Right cardiac atrium (tissue), 5 donors: ENCODE measurements at regions not wholly inside any gene's neighbourhood (a gene's known extent, or its start where the extent isn't known, plus 50 kb on each side); places are given as distances from the start of the nearest gene placed in this dataset.
"Not testable (repeated sequence)": the region's sequence is repeated elsewhere in the genome, so short reads cannot be mapped to it uniquely, and the experiment has no call there.

Source experiments
- ATAC-seq, 2 donors: fragments of 200-7000 bp; cut with Tn5 transposase; one replicate each; pipeline versions ENCODE4 v1.8.0 to v1.9.1; 2020; ENCODE audit warnings: moderate library complexity in 2 of 2, mild to moderate bottlenecking in 1 of 2
- DNase-seq, 3 donors: peaks; one replicate each; pipeline ENCODE4 v3.0.0-alpha.2; 2020
- H3K27ac ChIP-seq: one replicate; pipeline ENCODE4 v1.5.1; 2013; ENCODE audit warnings: mild to moderate bottlenecking, low read length, control low read depth, moderate library complexity
- H3K27me3 ChIP-seq: one replicate; pipeline ENCODE4 v1.6.1; 2013; ENCODE audit not compliant: control insufficient read depth, insufficient read depth
- H3K4me1 ChIP-seq: one replicate; pipeline ENCODE4 v1.6.1; 2013; ENCODE audit warnings: low read length; ENCODE audit not compliant: control insufficient read depth, insufficient read depth
- H3K4me3 ChIP-seq: one replicate; pipeline ENCODE4 v1.5.1; 2013; ENCODE audit warnings: low read length, control low read depth
- H3K9me3 ChIP-seq: one replicate; pipeline ENCODE4 v1.6.1; 2013; ENCODE audit warnings: low read length; ENCODE audit not compliant: control insufficient read depth
- WGBS: extraction: QIAGEN DNeasy Blood & Tissue Kit; methylation state at CpG from one replicate; pipeline ENCODE4 v1.1.7; 2013; 5-methylcytosine and 5-hydroxymethylcytosine counted together
- intact Hi-C, 4 donors: fragments of 100-400 bp; cut with DNase I; formaldehyde crosslinking; loops; one replicate each; pipeline versions ENCODE4 v1.11.0 to v1.14.0; 2022 to 2023
- donor health status: healthy with polysubstance abuse.
- donor health status: DM: no; HTN: yes; CAD: no.
- donor health status: DM: no; HTN: no; CAD: no.
- donor health status: DM: no; HTN: yes; CAD: no; lungs with severe emphysema.
- donor health status: DM: yes; HTN: yes; CAD: no.

GRCh38 chr18:42364766-42365165, 409.7 kb downstream of the PIK3C3 start:
- Histone ChIP-seq H3K4me3 (no peak overlapping the region), H3K9me3 (no peaks in the 10 kb centered on the region), H3K4me1 (no peaks in the 10 kb centered on the region), H3K27me3 (no peaks in the 10 kb centered on the region), H3K27ac (no peak overlapping the region)
- intact Hi-C loops: no loop called here
- DNase-seq (no peak), ATAC-seq (no peak)
- WGBS: 65% methylated on average over 1 of the region's 1 CpG

GRCh38 chr18:42365591-42365990, 410.6 kb downstream of the PIK3C3 start:
- no peak for ATAC-seq
- no peak for DNase-seq
- no peak overlapping the region for H3K4me3 ChIP-seq
- no peaks in the 10 kb centered on the region for H3K4me1 ChIP-seq
- intact Hi-C loops: no loop called here
- no peaks in the 10 kb centered on the region for H3K27me3 ChIP-seq
- no peak overlapping the region for H3K27ac ChIP-seq
- no peaks in the 10 kb centered on the region for H3K9me3 ChIP-seq
- 55% methylated on average over 1 of the region's 1 CpG for WGBS

DNA sequence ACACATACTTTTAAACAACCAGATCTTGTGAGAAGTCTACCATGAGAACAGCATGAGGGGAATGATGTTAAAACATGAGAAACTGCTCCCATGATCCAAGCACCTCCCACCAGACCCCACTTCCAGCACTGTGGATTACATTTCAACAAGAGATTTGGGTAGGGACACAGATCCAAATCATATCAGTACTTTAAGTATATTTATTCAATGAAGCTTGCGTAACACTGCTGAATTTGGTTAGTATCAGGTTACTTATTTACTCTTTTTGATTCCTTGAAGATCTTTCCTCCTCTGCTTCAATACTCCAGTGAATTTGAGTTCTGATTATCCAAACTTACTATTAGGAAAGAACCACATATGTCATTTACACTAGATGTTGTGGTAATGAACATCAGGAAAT, 418.6 kb downstream of the PIK3C3 start:
- Histone ChIP-seq H3K27ac (no peak overlapping the region), H3K4me3 (no peak overlapping the region), H3K9me3 (no peaks in the 10 kb centered on the region), H3K4me1 (no peaks in the 10 kb centered on the region), H3K27me3 (no peaks in the 10 kb centered on the region)
- DNase-seq: no peak
- WGBS: 74% methylated on average over 1 of the region's 1 CpG
- no peak for ATAC-seq
- intact Hi-C loops: no loop called here

DNA sequence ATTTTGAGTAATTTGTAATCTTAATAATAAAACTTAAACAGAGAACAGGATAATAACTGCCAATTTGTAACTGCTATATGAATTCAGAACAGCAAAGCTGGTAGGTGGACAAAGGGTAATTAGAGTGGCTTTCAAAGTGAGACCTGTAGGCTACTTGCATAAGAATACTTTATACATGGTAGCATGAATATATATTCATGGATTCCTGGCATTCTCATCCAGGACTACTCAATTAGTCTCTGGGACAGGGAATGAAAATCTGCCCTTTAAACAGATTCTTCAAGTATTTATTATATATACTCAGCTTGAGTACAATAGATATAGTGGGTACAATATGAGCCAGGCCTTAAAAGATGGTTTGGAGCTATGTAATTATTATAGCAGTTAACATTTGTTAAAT, 419.9 kb downstream of the PIK3C3 start:
- ATAC-seq: no peak
- H3K4me3 ChIP-seq: no peak overlapping the region
- no peak overlapping the region for H3K27ac ChIP-seq
- no peak for DNase-seq
- H3K4me1 ChIP-seq: no peaks in the 10 kb centered on the region
- intact Hi-C loops: no loop called here
- no peaks in the 10 kb centered on the region for H3K27me3 ChIP-seq
- no peaks in the 10 kb centered on the region for H3K9me3 ChIP-seq

GRCh38 chr18:42378854-42379253, 423.8 kb downstream of the PIK3C3 start:
- H3K4me1 ChIP-seq, intact Hi-C loops: not testable (repeated sequence)
- WGBS: 51% methylated on average over 1 of the region's 1 CpG

GRCh38 chr18:42381236-42381635, 426.2 kb downstream of the PIK3C3 start:
- DNase-seq, H3K9me3 ChIP-seq, intact Hi-C loops, H3K4me1 ChIP-seq, H3K27me3 ChIP-seq, H3K27ac ChIP-seq, ATAC-seq, H3K4me3 ChIP-seq: not testable (repeated sequence)
- WGBS: 92% methylated on average over 8 of the region's 8 CpGs

More at GRCh38 chr18:42378854-42379253, 423.8 kb downstream of the PIK3C3 start:
- DNase-seq, H3K4me3 ChIP-seq, ATAC-seq, H3K27ac ChIP-seq, H3K27me3 ChIP-seq, H3K9me3 ChIP-seq: not testable (repeated sequence)

- Histone ChIP-seq H3K9me3 (no peaks in the 10 kb centered on the region), H3K4me1 (no peaks in the 10 kb centered on the region), H3K4me3 (no peak overlapping the region), H3K27me3 (no peaks in the 10 kb centered on the region), H3K27ac (no peak overlapping the region)
- intact Hi-C loops: no loop called here
- 14% methylated on average over 1 of the region's 1 CpG for WGBS
- no peak for ATAC-seq
- no peak for DNase-seq
Measured at GRCh38 chr18:42392416-42392815, 437.4 kb downstream of the PIK3C3 start.

- no peaks in the 10 kb centered on the region for H3K27me3 ChIP-seq
Measured at GRCh38 chr18:42392926-42393325, 437.9 kb downstream of the PIK3C3 start.

GRCh38 chr18:42394238-42394637, 439.2 kb downstream of the PIK3C3 start:
- Histone ChIP-seq H3K27me3 (no peaks in the 10 kb centered on the region), H3K4me1 (no peaks in the 10 kb centered on the region), H3K4me3 (no peak overlapping the region), H3K9me3 (no peaks in the 10 kb centered on the region), H3K27ac (no peak overlapping the region)
- intact Hi-C loops: no loop called here
- no peak for ATAC-seq
- DNase-seq: no peak

More at GRCh38 chr18:42392926-42393325, 437.9 kb downstream of the PIK3C3 start:
- H3K27ac ChIP-seq: no peak overlapping the region
- DNase-seq: no peak
- no peaks in the 10 kb centered on the region for H3K9me3 ChIP-seq
- H3K4me1 ChIP-seq: no peaks in the 10 kb centered on the region
- intact Hi-C loops: no loop called here
- H3K4me3 ChIP-seq: no peak overlapping the region
- 75% methylated on average over 3 of the region's 3 CpGs for WGBS
- no peak for ATAC-seq

DNA sequence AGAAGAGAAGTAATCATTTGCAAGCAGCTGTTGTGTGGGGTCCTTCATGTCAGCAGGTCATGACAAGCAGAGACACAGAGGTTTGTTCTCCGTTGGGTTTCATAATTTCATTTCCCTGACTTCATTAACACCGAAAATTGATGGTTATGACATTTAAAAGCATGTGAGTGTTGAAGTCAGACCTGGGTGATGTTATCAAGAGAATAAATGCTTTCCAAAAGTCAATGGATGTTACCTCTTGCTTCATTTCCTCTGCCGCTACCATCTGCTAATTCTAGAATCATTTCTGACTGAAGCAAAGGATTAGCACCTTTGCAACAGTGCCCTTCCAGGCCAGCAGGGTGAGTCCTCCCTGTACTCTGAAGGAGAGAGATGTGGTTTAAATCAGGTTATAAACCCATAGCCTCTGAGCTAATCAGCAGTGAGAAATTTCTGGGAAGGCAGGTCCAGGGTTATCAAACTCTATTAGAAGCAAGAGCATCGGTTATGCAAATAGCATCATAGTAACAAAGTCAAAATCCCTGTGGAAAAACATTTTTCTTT, 446.2 kb downstream of the PIK3C3 start:
- 79% methylated on average over 4 of the region's 4 CpGs for WGBS

GRCh38 chr18:42404151-42404550, 449.1 kb downstream of the PIK3C3 start:
- Histone ChIP-seq H3K27me3 (no peaks in the 10 kb centered on the region), H3K4me3 (no peak overlapping the region), H3K9me3 (no peaks in the 10 kb centered on the region), H3K27ac (no peak overlapping the region), H3K4me1 (no peaks in the 10 kb centered on the region)
- DNase-seq (no peak), ATAC-seq (no peak)
- WGBS: 69% methylated on average over 2 of the region's 2 CpGs
- intact Hi-C loops: no loop called here

More for the DNA sequence above, 446.2 kb downstream of the PIK3C3 start:
- Histone ChIP-seq H3K27ac (no peak overlapping the region), H3K9me3 (no peaks in the 10 kb centered on the region), H3K27me3 (no peaks in the 10 kb centered on the region), H3K4me3 (no peak overlapping the region), H3K4me1 (no peaks in the 10 kb centered on the region)
- intact Hi-C loops: no loop called here
- DNase-seq: no peak
- no peak for ATAC-seq

DNA sequence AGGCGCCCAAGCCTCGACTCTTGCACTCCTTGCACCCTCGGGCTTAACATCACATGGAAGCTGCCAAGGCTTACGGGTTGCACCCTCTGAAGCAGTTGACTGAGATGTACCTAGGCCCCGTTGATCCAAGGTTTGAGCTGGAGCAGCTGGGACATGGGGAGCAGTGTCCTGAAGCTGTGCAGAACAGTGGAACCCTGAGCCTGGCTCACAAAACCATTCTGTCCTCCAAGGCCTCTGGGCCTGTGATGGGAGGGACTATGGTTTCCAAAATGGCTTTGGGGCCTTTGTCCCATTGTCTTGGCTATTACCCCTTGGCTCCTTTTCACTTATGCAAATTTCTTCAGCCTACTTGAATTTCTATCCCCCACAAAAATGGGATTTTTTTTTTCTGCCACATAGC, 454.0 kb downstream of the PIK3C3 start:
- WGBS: 76% methylated on average over 5 of the region's 5 CpGs
- no peak for DNase-seq
- H3K4me1 ChIP-seq: no peaks in the 10 kb centered on the region

More for the DNA sequence above, 454.0 kb downstream of the PIK3C3 start:
- Histone ChIP-seq H3K27me3 (no peaks in the 10 kb centered on the region), H3K9me3 (no peaks in the 10 kb centered on the region), H3K27ac (no peak overlapping the region), H3K4me3 (no peak overlapping the region)
- ATAC-seq: no peak
- intact Hi-C loops: no loop called here
